PC-3 (cell line): ENCODE measurements at regions not wholly inside any gene's neighbourhood (a gene's known extent, or its start where the extent isn't known, plus 50 kb on each side); places are given as distances from the start of the nearest gene placed in this dataset.

Source experiments
- ATAC-seq: fragments of 200-7000 bp; cut with Tn5 transposase; 2 replicates; pipeline ENCODE4 v1.9.1; 2020; ENCODE audit warnings: mild to moderate bottlenecking, moderate library complexity
- BruUV-seq: library from RNA; stranded (reverse); fragments of 400-500 nt; replicated peaks from 2 replicates; lab custom pipeline; 2021; lab: Mats Ljungman, UMichigan
- CTCF ChIA-PET: fragments of 300-600 bp; sonication (Branson Sonifier 250); formaldehyde crosslinking; loops from one replicate; lab custom pipeline; 2022; ENCODE audit warnings: antibody characterized with exemption; lab: Charles Lee
- POLR2A ChIA-PET: fragments of 300-600 bp; sonication (Branson Sonifier 250); formaldehyde crosslinking; loops from one replicate; lab custom pipeline; 2022; ENCODE audit warnings: antibody characterized with exemption; ENCODE audit not compliant: unreplicated experiment; lab: Charles Lee
- DNase-seq: peaks from one replicate; pipeline ENCODE4 v3.0.0-alpha.2; 2015
- H2AFZ ChIP-seq: fragments of 300-600 bp; sonication (generic); 2 replicates; pipeline ENCODE4 v1.6.0; 2016; ENCODE audit warnings: antibody characterized with exemption, low read length
- H3F3A ChIP-seq: fragments of 300-600 bp; sonication (generic); one replicate; pipeline ENCODE4 v1.6.0; 2017; ENCODE audit warnings: antibody characterized with exemption, low read length, control low read depth, mild to moderate bottlenecking; ENCODE audit not compliant: unreplicated experiment
- H3K27ac ChIP-seq: fragments of 300-600 bp; sonication (generic); 2 replicates; pipeline ENCODE4 v1.5.1; 2016; ENCODE audit warnings: mild to moderate bottlenecking, low read length
- H3K27me3 ChIP-seq: fragments of 300-600 bp; sonication (generic); 2 replicates; pipeline ENCODE4 v1.6.1; 2016; ENCODE audit warnings: low read length, mixed read lengths
- H3K36me3 ChIP-seq: fragments of 300-600 bp; sonication (generic); 2 replicates; pipeline ENCODE4 v1.6.1; 2016; ENCODE audit warnings: low read depth, mixed run types, low read length, mixed read lengths
- H3K4me1 ChIP-seq: fragments of 300-600 bp; sonication (generic); 2 replicates; pipeline ENCODE4 v1.5.1; 2016; ENCODE audit warnings: low read length; ENCODE audit not compliant: insufficient read depth
- H3K4me2 ChIP-seq: fragments of 300-600 bp; sonication (generic); 2 replicates; pipeline ENCODE4 v1.6.0; 2016; ENCODE audit warnings: low read length
- H3K4me3 ChIP-seq: fragments of 300-600 bp; sonication (generic); 2 replicates; pipeline ENCODE4 v1.5.1; 2016; ENCODE audit warnings: mild to moderate bottlenecking, low read length, mixed read lengths
- H3K79me2 ChIP-seq: fragments of 300-600 bp; sonication (generic); 2 replicates; pipeline ENCODE4 v1.6.1; 2017; ENCODE audit warnings: low read length, mixed read lengths
- H3K9ac ChIP-seq: fragments of 300-600 bp; sonication (generic); 2 replicates; pipeline ENCODE4 v1.6.0; 2016; ENCODE audit warnings: mild to moderate bottlenecking, low read length
- H3K9me2 ChIP-seq: fragments of 300-600 bp; sonication (generic); replicated peaks from 2 replicates; pipeline ENCODE4 v1.6.1; 2016; ENCODE audit warnings: mixed run types, low read length, mixed read lengths
- H3K9me3 ChIP-seq: fragments of 300-600 bp; sonication (generic); 2 replicates; pipeline ENCODE4 v1.6.1; 2016; ENCODE audit warnings: low read length, mixed read lengths
- H4K20me1 ChIP-seq: fragments of 300-600 bp; sonication (generic); 2 replicates; pipeline ENCODE4 v1.6.1; 2016; ENCODE audit warnings: low read length, mixed read lengths
- CTCF ChIP-seq: fragments of 300-600 bp; sonication (generic); conservative IDR thresholded peaks from 2 replicates; pipeline ENCODE4 v1.5.1; 2017; ENCODE audit warnings: antibody characterized with exemption, low read depth, mild to moderate bottlenecking, low read length
- EZH2 ChIP-seq: fragments of 300-600 bp; sonication (generic); IDR thresholded peaks from one replicate; pipeline ENCODE4 v1.6.1; 2017; ENCODE audit warnings: antibody characterized with exemption, mild to moderate bottlenecking, low read length; ENCODE audit not compliant: unreplicated experiment
- EZH2phosphoT487 ChIP-seq: fragments of 300-600 bp; sonication (generic); IDR thresholded peaks from 2 replicates; pipeline ENCODE4 v1.6.1; 2018; ENCODE audit warnings: mild to moderate bottlenecking, antibody characterized with exemption, low read length, borderline replicate concordance
- intact Hi-C: fragments of 100-400 bp; cut with micrococcal nuclease; formaldehyde crosslinking; loops from 2 replicates; pipeline ENCODE4 v1.9.0; 2023

GRCh38 chr2:62447411-62447810 lies 58.6 kb downstream of the TMEM17 start:
- no TSS peak for BruUV-seq
- CTCF ChIA-PET: no interaction called here
- POLR2A ChIA-PET: no interaction called here

GRCh38 chr2:62446491-62446890 lies 59.5 kb downstream of the TMEM17 start:
- Histone ChIP-seq H3K36me3 (no peaks in the 10 kb centered on the region), H3K4me3 (no peak overlapping the region), H3K9me3 (no peaks in the 10 kb centered on the region), H3K4me2 (no peak overlapping the region), H3F3A (no peaks in the 10 kb centered on the region), H3K4me1 (no peaks in the 10 kb centered on the region), H3K27me3 (no peaks in the 10 kb centered on the region), H3K9ac (no peak overlapping the region), H3K27ac (no peak overlapping the region), H3K79me2 (no peaks in the 10 kb centered on the region), H2AFZ (no peak overlapping the region), H4K20me1 (no peaks in the 10 kb centered on the region), H3K9me2 (no peaks in the 10 kb centered on the region)
- ChIA-PET POLR2A (no interaction called here), CTCF (no interaction called here)
- DNase-seq (no peak), ATAC-seq (no peak)
- no TSS peak for BruUV-seq
- TF ChIP-seq CTCF (no peak), EZH2 (no peak), EZH2phosphoT487 (no peak)
- intact Hi-C loops: no loop called here

More at GRCh38 chr2:62447411-62447810, 58.6 kb downstream of the TMEM17 start:
- Histone ChIP-seq H3K9me2 (no peaks in the 10 kb centered on the region), H4K20me1 (no peaks in the 10 kb centered on the region), H3K9me3 (no peaks in the 10 kb centered on the region), H3K4me3 (no peak overlapping the region), H3K4me1 (no peaks in the 10 kb centered on the region), H3K79me2 (no peaks in the 10 kb centered on the region), H3F3A (no peaks in the 10 kb centered on the region), H3K27me3 (no peaks in the 10 kb centered on the region), H3K4me2 (no peak overlapping the region), H2AFZ (no peak overlapping the region), H3K27ac (no peak overlapping the region), H3K9ac (no peak overlapping the region), H3K36me3 (no peaks in the 10 kb centered on the region)
- DNase-seq (peak; percentile 4), ATAC-seq (no peak)
- TF ChIP-seq CTCF: no peak
- TF ChIP-seq EZH2phosphoT487: no peak
- TF ChIP-seq EZH2: no peak
- intact Hi-C loops: no loop called here

- no peaks in the 10 kb centered on the region for H3K27me3 ChIP-seq
- no peak overlapping the region for H3K27ac ChIP-seq
- no peak overlapping the region for H3K9ac ChIP-seq
- CTCF ChIA-PET: interaction anchor here (0.6 to 0.8 kb wide), 3 partner anchors 445 to 502 kb away, joined by 3 read pairs; no protein-coding TSS in a partner anchor
- ATAC-seq (no peak), DNase-seq (no peak)
- 0 out of 2 replicates have a peak, but pooled peaks have one; percentile 13 for TF ChIP-seq CTCF
- no peak for TF ChIP-seq EZH2phosphoT487
- no peaks in the 10 kb centered on the region for H3F3A ChIP-seq
- H3K4me3 ChIP-seq: no peak overlapping the region
- intact Hi-C loops: no loop called here
- no peaks in the 10 kb centered on the region for H3K4me1 ChIP-seq
- no peak overlapping the region for H2AFZ ChIP-seq
- H3K79me2 ChIP-seq: no peaks in the 10 kb centered on the region
- H3K4me2 ChIP-seq: no peak overlapping the region
- no TSS peak for BruUV-seq
- POLR2A ChIA-PET: interaction anchor here (0.7 kb wide), 1 partner anchor 228 kb away, joined by 3 read pairs; no protein-coding TSS in a partner anchor
- H3K9me2 ChIP-seq: no peaks in the 10 kb centered on the region
- no peaks in the 10 kb centered on the region for H3K36me3 ChIP-seq
- H4K20me1 ChIP-seq: no peaks in the 10 kb centered on the region
- no peaks in the 10 kb centered on the region for H3K9me3 ChIP-seq
These were observed 62.1 kb downstream of the TMEM17 start for GRCh38 chr2:62443886-62444285.
